ENCODE measurements at regions not wholly inside any gene's neighbourhood (a gene's known extent, or its start where the extent isn't known, plus 50 kb on each side); places are given as distances from the start of the nearest gene placed in this dataset.
"Not testable (repeated sequence)": the region's sequence is repeated elsewhere in the genome, so short reads cannot be mapped to it uniquely, and the experiment has no call there.

- DNase-seq (ENCODE audit: low spot score), result no peak
Observed at GRCh38 chrX:101823236-101823635, 108.6 kb downstream of the ZMAT1 start.

- not testable (repeated sequence) for DNase-seq (ENCODE audit: low spot score)
Observed at GRCh38 chrX:101817739-101818138, 114.1 kb downstream of the ZMAT1 start.

GRCh38 chrX:101813200-101813599 lies 118.6 kb downstream of the ZMAT1 start:
- DNase-seq (ENCODE audit: low spot score), result no peak

- DNase-seq (ENCODE audit: low spot score), result no peak
Observed at GRCh38 chrX:101803451-101803850, 128.4 kb downstream of the ZMAT1 start.

GRCh38 chrX:101799387-101799786 lies 132.4 kb downstream of the ZMAT1 start:
- DNase-seq (ENCODE audit: low spot score), result peak; percentile 84

DNA sequence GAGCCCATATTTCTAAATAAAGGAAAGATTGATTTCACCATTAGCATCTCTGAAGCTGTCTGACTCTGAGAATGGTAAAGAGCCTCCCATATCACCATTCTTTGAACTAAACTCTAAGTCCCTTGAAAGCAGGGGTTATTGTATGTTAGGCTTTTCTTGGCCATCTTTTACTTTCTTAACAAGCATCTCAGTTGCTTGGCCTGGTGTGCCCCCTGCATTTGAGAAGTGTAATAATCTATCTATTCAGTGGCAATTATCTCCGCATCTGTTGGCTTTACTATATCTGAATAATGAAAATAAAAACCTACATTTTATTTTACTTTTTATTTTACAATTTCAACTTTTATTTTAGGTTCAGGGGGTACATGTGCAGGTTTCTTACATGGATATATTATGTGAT lies 128.3 kb upstream of the ARMCX2 start:
- DNase-seq (ENCODE audit: low spot score), result no peak

DNA sequence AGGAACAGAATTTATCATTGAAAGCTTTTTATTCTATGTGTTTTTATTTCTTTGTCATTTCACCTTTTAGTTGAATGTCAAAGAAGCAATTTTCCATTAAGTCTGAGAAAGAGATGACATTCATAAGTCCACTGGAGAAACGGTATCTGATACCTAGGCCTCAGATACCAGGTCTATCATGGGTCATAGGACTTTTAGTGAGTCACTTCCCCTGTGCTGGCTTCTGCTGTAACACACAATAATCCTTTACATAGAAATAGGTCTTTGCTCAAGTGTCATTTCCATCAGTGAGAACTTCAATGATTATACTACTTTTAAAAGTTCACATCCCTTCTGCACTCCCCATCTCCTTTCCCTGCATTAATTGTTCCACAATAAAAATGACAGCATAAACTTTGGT lies 125.5 kb upstream of the ARMCX2 start:
- DNase-seq (ENCODE audit: low spot score), result no peak

DNA sequence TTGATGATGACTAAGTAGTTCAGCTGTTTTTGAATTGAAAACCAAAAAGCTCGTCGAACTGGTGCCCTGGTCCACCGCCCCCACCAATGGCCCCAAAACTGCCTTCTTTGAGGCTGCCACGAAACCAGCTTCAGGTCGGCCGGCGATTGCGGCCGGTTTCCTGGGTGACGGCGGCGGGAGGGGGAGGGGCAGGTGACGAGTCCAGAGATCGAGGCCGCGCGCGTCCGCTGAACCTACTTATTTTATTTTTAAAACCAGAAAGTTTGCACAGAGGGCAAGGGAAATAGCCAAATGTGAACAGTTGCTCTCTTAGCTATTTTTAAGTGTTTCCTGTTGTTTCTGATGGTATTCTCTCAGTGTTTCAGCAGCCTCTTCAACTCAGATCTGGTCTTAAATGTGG lies 120.8 kb upstream of the ARMCX2 start:
- DNase-seq (ENCODE audit: low spot score), result not testable (repeated sequence)

- DNase-seq (ENCODE audit: low spot score), result no peak
Observed at GRCh38 chrX:101774340-101774739, 114.7 kb upstream of the ARMCX2 start.

DNA sequence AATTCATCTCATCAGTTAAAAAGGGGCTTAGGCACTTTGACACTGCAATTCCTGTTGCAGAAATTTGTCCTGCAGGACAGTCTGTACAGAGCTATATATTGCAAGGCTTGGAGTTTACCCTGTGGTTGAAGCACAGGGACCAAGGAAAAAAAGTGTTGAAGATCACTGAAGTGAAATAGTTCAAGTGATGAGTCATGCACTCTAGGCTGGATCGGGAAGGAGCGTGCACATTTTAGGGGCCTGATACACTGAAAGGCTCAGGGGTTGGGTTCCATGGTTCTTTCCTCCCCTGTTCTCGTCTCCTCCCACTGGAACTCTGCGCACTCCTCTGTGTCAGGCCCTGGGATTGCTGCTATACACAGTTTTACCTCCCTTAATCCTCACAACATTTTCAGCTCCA lies 104.9 kb upstream of the ARMCX2 start:
- no peak for DNase-seq (ENCODE audit: low spot score)

- peak; percentile 22 for DNase-seq (ENCODE audit: low spot score)
Observed at GRCh38 chrX:101759000-101759399, 99.3 kb upstream of the ARMCX2 start.

DNA sequence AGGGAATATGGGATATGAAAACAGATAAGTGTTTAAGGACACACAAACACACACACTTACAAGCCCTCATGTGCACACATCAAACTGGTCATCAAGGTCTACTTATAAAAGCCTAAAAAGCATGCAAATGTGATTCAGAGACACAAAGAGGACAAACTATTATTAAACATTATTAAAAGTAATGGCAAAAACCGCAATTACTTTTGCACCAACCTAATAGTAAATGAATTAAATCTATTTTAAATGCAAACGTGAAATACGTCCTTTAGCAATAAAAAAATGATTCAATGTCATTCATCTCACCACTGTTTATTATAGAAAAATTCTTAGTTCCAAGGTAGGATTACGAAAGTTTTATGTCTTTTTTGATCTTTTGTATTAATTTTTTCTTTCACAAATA lies 91.1 kb upstream of the ARMCX2 start:
- DNase-seq (ENCODE audit: low spot score), result no peak

DNA sequence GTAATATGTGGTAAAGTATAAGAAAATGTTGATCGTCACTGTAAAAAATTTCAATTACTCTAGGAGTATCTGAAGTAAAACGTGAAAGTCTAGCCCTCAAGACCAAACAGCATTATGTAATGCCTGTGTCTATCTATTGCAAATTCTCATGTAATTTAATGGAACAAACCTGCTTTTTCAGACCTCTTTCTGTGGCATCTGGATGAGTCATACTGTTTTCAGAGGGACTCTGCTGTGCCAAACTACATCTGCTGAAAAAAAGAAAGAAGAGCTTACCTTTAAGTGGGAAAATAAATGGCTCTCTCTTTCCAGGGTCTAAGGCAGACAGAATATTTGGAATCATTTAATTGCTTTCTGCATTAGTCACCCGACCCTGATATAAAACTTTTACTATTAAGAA lies 89.8 kb upstream of the ARMCX2 start:
- no peak for DNase-seq (ENCODE audit: low spot score)

DNA sequence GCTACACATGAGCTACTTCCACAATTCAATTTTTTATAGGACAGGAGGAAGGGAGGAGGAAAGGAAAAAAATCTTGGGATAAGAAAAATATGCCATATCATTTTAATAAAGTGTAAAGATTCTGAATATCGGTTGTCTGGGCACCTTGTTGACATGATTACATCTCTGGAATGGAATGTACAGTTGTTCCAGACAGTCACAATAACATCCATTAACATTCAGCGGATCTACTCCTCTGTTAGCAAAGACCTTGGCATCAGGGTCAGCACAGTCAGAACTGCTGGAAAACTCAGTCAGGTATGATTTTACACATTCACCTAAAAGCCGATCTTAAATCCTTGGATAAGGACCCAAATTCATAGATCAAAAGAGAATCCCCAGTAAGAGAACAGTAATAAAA lies 85.4 kb upstream of the ARMCX2 start:
- DNase-seq (ENCODE audit: low spot score), result no peak

DNA sequence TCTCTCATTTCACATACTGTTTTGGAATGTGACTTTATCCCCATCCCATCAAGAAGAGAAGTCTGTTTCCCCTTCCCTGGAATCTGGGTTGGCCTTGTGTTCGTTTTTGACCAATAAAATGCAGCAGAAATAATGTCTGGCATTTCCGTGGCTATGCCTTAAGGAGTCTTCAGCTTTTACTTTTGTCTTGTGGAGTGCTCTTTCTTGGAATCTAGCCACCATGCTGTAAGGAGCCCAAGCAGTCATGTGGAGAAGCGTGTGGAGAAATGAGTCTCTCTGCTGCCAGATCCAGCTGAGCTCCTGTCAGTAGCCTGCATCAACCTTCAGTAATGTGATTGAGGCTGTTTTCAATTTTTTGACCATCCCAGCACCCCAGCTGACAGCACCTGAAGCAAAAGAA lies 84.4 kb upstream of the ARMCX2 start:
- DNase-seq (ENCODE audit: low spot score), result no peak

DNA sequence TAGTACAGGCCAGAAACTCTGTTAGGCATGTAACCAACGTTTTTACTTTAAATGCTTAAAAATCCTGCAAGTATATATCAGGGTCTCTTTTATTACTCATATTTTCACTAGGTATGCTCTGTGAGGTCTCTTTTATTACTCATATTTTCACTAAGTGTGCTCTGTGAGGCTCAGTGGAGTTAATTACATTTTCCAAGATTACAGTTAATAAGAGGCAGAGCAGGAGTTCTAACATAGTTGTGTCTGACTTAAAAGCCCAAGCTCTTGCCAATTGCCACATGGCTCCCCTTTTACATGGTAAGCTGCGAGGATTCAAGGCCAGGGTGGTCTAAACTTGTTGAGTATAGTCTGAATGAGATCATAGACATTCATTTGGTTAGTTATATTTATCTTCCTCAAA lies 81.0 kb upstream of the ARMCX2 start:
- no peak for DNase-seq (ENCODE audit: low spot score)

DNA sequence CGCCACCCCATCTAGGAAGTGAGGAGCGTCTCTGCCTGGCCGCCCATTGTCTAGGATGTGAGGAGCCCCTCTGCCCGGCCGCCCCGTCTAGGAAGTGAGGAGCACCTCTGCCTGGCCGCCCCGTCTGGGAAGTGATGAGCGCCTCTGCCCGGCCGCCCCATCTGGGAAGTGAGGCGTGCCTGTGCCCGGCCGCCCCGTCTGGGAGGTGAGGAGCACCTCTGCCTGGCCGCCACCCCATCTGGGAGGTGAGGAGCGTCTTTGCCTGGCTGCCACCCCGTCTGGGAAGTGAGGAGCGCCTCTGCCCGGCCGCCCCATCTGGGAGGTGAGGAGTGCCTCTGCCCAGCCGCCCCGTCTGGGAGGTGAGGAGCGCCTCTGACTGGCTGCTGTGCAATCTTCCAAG lies 79.2 kb upstream of the ARMCX2 start:
- not testable (repeated sequence) for DNase-seq (ENCODE audit: low spot score)

DNA sequence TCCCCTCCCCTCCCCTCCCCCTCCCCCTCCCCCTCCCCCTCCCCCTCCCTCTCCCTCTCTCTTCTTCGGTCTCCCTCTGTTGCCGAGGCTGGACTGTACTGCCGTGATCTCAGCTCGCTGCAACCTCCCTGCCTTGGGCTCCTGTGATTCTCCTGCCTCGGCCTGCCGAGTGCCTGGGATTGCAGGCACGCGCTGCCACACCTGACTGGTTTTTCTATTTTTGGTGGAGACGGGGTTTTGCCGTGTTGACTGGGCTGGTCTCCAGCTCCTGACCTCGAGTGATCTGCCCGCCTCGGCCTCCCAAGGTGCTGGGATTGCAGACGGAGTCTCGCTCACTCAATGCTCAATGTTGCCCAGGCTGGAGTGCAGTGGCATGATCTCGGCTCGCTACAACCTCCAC lies 78.8 kb upstream of the ARMCX2 start:
- not testable (repeated sequence) for DNase-seq (ENCODE audit: low spot score)

GRCh38 chrX:101736651-101737050 lies 77.0 kb upstream of the ARMCX2 start:
- no peak for DNase-seq (ENCODE audit: low spot score)

DNA sequence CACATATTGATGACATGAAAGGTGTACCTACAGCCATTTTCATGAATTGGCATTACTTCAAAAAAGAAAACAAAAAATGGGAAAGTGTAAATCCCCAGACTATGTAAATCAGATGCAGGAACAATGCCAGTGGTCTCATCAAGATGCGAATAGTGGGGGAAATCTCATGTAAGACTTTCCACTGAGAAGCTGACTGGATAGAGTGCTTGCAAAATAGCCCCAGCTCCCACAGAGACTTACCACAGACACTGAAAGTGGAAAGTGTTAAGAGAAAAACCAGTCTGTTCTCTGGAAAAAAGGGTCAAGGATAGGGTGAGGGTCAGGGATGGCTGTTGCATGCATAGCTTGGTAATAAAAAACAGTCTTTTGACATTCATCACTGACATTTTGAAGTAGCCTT lies 73.2 kb upstream of the ARMCX2 start:
- DNase-seq (ENCODE audit: low spot score), result no peak

DNA sequence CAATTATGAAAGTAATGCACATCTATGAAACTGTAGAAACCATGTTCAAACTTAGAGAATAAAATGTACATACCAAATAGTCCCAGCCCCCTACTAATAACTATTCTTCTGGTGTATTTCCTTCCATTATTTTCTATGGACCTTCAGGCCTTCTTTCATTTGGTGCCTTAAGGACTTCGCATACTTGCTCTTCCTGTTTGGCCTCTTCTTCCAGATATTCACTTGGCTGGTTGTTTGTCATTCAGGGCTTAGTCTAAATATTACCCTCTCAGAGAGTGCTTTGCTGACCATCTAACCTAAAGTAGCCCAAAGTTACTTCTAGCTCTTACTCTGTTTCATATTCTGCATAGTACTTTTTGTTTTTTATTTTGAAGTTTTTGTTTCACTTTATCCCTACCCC lies 70.3 kb upstream of the ARMCX2 start:
- DNase-seq (ENCODE audit: low spot score), result no peak

Measured in CD4-positive, alpha-beta T cell treated with Interleukin-6 at 100 ng/mL for 8 hours (primary cell).